Neural progenitor cell (in vitro differentiated cells): ENCODE measurements at regions not wholly inside any gene's neighbourhood (a gene's known extent, or its start where the extent isn't known, plus 50 kb on each side); places are given as distances from the start of the nearest gene placed in this dataset.

Source experiments
- EZH2 ChIP-seq: fragments of 200-600 bp; sonication (generic); IDR thresholded peaks from 2 replicates; pipeline ENCODE4 v1.6.1; 2017; ENCODE audit warnings: antibody characterized with exemption, mild to moderate bottlenecking, moderate library complexity
- EZH2phosphoT487 ChIP-seq: fragments of 200-600 bp; sonication (generic); IDR thresholded peaks from 2 replicates; pipeline ENCODE4 v1.6.1; 2017; ENCODE audit warnings: antibody characterized with exemption
- TF ChIP-seq, protein P1 (sequence below): fragments of 200-600 bp; sonication (generic); IDR thresholded peaks from 2 replicates; pipeline ENCODE4 v1.5.1; 2017; ENCODE audit warnings: antibody characterized with exemption, mild to moderate bottlenecking

DNA sequence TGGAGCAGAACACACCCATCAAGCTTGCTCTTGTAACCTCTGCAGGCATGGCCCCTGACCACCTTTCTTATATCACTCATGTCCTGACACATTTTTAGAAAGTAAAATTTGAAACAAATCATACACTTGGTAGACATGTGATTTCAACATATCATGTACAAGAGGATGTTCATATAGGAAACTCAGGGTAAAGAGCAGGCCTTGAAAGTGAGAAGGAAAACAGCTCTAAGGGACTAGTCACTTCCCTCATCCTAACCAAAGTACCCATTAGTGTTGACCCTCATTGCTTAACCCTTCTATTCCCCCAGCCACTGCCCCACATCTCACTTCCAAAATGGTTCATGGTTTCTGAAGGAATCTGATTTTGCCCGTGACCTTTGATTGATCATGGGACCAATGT, 492.4 kb upstream of the KLF4 start:
- TF ChIP-seq, protein P1, sequence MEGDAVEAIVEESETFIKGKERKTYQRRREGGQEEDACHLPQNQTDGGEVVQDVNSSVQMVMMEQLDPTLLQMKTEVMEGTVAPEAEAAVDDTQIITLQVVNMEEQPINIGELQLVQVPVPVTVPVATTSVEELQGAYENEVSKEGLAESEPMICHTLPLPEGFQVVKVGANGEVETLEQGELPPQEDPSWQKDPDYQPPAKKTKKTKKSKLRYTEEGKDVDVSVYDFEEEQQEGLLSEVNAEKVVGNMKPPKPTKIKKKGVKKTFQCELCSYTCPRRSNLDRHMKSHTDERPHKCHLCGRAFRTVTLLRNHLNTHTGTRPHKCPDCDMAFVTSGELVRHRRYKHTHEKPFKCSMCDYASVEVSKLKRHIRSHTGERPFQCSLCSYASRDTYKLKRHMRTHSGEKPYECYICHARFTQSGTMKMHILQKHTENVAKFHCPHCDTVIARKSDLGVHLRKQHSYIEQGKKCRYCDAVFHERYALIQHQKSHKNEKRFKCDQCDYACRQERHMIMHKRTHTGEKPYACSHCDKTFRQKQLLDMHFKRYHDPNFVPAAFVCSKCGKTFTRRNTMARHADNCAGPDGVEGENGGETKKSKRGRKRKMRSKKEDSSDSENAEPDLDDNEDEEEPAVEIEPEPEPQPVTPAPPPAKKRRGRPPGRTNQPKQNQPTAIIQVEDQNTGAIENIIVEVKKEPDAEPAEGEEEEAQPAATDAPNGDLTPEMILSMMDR: no peak
- TF ChIP-seq EZH2phosphoT487 (no peak), EZH2 (no peak)
